ENCODE measurements at regions not wholly inside any gene's neighbourhood (a gene's known extent, or its start where the extent isn't known, plus 50 kb on each side); places are given as distances from the start of the nearest gene placed in this dataset.
"Not testable (repeated sequence)": the region's sequence is repeated elsewhere in the genome, so short reads cannot be mapped to it uniquely, and the experiment has no call there.

- TF ChIP-seq CTCF, POLR2A (IDR thresholded peaks at IDR 0.05): not testable (repeated sequence)
Observed at GRCh38 chr14:105624749-105625434, 98.5 kb downstream of the TMEM121 start.
